Retinal pigment epithelial cell (primary cell): ENCODE measurements at regions not wholly inside any gene's neighbourhood (a gene's known extent, or its start where the extent isn't known, plus 50 kb on each side); places are given as distances from the start of the nearest gene placed in this dataset.

Experiments
- DNase-seq: peaks from one replicate; pipeline ENCODE4 v3.0.0-alpha.2; 2010; ENCODE audit warnings: low read depth
- H3K4me3 ChIP-seq: 2 replicates; pipeline ENCODE4 v1.5.1; 2011; ENCODE audit warnings: mild to moderate bottlenecking, low read length, control low read depth, moderate library complexity
- TF ChIP-seq, protein P1 (sequence below): conservative IDR thresholded peaks from 2 replicates; pipeline ENCODE4 v1.5.1; 2011; ENCODE audit warnings: low read depth, low read length, control low read depth, inconsistent platforms

DNA sequence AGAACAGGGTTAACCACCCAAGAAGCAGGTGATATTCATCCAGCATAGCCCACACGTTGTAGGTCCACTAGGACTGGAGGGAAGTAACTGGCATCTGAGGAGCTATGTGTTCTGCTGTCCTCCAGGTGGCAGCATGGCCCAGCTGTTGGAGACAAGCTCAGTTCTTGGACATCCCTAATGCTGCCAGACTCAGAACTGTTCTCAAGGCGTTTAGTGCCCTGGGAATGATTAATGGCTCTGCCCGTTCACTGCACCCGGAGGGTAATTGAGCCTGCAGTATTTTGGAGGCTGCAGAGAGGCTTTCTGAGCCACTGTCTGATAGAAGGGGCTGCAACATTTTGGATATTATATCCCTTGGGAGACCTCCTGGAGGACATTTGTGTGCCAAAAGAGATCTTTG is 521.3 kb upstream of the SEMA6D start:
- DNase-seq = peak; percentile 73
- TF ChIP-seq, protein P1, sequence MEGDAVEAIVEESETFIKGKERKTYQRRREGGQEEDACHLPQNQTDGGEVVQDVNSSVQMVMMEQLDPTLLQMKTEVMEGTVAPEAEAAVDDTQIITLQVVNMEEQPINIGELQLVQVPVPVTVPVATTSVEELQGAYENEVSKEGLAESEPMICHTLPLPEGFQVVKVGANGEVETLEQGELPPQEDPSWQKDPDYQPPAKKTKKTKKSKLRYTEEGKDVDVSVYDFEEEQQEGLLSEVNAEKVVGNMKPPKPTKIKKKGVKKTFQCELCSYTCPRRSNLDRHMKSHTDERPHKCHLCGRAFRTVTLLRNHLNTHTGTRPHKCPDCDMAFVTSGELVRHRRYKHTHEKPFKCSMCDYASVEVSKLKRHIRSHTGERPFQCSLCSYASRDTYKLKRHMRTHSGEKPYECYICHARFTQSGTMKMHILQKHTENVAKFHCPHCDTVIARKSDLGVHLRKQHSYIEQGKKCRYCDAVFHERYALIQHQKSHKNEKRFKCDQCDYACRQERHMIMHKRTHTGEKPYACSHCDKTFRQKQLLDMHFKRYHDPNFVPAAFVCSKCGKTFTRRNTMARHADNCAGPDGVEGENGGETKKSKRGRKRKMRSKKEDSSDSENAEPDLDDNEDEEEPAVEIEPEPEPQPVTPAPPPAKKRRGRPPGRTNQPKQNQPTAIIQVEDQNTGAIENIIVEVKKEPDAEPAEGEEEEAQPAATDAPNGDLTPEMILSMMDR = peak; percentile 87
- no peak overlapping the region for H3K4me3 ChIP-seq

DNA sequence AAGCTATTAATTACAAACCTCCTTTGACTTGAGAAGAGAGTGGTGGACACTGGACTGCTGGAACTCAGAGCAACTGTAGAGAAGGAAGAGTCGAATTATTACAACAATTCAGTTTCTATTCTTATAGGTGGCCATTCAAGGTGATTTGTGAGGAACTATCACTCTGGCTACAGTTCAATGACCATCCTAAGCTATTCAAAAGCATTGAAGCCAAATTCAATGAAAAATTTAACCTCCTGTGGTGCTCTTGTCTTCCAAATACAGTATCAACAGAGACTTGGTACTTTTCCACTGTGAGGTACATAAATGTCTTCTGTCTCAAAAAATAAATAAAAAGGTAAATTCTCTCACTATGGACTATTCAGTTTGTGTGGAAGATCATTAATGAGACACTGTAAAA is 513.3 kb upstream of the SEMA6D start:
- TF ChIP-seq, protein P1 = no peak
- no peak for DNase-seq
- H3K4me3 ChIP-seq = no peak overlapping the region

DNA sequence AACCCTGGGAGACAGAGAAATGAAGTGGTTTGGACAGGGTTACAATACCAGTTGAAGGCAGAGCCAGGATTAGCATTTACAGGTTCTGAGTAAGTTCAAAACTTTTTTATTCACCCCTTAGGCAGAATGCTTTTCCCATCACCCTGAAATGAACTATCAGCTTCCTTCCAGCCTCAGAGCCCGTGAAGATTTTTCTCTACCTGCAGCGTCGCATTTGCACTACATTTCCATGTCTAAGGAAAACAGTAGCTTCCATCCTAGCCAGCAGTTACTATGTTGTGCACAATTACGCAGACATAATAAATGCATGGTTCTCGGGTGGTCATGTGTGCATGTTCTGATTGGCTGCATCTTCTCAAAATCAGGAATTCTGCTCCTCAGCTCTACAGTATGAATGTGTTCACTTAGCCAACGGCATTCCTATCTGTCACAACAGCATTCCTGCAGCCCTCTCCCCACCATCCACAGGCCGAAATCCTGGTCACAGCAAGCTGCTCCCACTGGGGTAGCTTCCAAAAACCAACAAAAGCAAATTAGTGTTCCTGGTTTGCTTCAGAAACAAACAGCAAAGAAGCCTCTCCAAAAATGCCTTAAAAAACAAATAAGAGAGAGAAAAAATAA is 510.8 kb upstream of the SEMA6D start:
- TF ChIP-seq, protein P1 = no peak
- DNase-seq = no peak
- no peak overlapping the region for H3K4me3 ChIP-seq

DNA sequence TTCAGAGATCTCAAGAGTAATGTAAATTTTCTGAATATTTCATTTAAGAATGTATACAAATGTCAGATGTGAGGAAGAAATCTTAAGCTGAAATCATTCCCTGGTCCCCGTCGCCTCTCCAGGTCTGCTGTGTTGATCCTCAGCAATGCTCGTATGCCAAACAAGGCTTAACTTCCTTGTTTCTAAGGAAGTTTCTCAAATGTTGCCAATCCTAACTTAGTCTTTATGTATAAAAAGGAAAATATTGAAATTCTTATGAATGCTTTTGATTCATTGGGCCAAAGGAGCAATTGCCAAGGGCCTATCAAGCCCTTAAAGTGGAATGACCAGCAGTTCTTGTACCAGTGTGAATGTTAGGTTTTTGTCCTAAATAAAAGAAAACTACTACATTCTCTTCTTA is 507.7 kb upstream of the SEMA6D start:
- H3K4me3 ChIP-seq = no peak overlapping the region
- no peak for DNase-seq
- TF ChIP-seq, protein P1 = no peak

DNA sequence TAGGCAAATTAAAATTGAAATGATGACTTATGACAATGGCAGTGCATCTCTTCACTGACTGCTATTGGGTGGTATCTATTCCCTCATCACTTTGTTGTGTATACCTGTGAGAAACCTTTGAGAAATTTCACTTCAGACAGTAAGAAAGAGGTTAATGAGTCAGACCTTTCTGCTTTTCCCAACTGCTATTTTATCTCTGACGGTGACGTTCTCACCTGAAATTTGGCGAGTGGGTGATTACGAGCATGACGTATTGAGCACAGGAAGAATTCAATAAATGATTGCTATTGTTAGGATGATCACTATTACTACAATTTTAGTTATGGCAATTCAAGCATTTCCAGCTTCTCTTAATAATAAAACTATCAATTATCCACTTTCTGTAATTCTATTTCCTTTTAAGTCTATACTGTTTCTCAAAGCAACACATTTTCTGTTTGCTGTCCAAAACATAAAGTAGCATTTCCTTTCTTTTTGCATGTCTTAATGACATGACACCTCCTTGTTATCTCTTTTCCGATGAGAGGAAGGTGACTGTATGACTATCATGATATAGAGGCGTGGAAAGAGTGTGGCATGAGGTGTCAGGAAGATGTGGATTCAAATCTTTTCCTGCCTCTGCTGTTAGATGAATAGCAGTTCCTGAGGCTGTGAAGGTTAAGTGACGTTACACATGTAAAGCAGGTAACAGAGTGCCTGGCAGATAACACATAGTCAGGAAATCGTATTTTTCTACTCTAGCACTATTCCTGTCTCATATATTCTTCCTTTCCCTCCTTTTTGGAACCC is 504.9 kb upstream of the SEMA6D start:
- TF ChIP-seq, protein P1 = no peak
- no peak for DNase-seq
- H3K4me3 ChIP-seq = no peak overlapping the region

DNA sequence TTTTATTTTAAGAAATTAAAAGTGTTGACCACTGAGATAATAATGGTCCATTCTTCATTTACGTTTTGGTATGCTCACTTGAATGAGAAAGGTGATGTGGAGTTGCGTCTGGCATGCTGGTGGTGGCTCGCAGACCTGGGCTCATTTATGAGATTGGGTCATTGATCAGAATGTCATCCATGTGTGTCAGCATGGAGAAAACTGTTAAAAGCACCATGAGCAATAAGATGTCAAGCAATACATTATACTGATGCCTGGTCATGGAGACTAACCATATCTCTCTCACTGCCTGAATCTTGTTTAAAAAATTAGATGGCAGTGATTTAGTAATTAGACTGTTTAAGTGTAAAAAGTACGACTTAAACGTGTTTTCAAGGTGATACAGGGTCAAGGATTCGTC is 503.4 kb upstream of the SEMA6D start:
- H3K4me3 ChIP-seq = no peak overlapping the region
- DNase-seq = no peak
- TF ChIP-seq, protein P1 = no peak

DNA sequence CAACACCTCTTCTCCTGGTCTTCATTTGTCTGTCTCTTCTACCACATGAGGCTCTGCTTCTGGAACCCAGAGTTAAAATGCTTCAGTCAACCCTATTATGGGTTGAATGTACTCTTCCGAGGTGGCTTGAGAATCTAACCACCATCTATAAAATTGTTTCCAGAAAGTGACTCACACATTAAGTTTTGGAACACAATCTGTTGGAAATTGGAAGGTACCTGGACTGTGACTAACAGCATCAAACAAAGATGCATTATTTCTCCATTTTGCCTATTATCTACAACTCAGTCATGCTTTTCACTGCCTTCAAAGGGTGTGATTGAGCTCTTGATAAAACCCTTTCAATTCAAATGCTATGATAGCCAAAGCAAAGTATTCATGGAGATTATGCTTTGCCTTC is 499.0 kb upstream of the SEMA6D start:
- H3K4me3 ChIP-seq = no peak overlapping the region
- TF ChIP-seq, protein P1 = no peak
- no peak for DNase-seq
